Muscle of arm (tissue), 1 donor: ENCODE measurements at regions not wholly inside any gene's neighbourhood (a gene's known extent, or its start where the extent isn't known, plus 50 kb on each side); places are given as distances from the start of the nearest gene placed in this dataset.

Experiments
- DNase-seq: peaks from one replicate; pipeline ENCODE4 v3.0.0-alpha.2; 2013

GRCh38 chr3:194084284-194084683 lies 51.7 kb upstream of the HES1 start:
- no peak for DNase-seq
